NCI-H82 (cell line): ENCODE measurements at regions not wholly inside any gene's neighbourhood (a gene's known extent, or its start where the extent isn't known, plus 50 kb on each side); places are given as distances from the start of the nearest gene placed in this dataset.
"Not testable (repeated sequence)": the region's sequence is repeated elsewhere in the genome, so short reads cannot be mapped to it uniquely, and the experiment has no call there.

Experiments used
- DNase-seq: peaks from one replicate; lab custom pipeline; 2025; lab: John Stamatoyannopoulos, UW

- DNase-seq: no peak
Observed at GRCh38 chr6:168177103-168177891, 98.3 kb upstream of the FRMD1 start.

GRCh38 chr6:168171673-168172353, 92.8 kb upstream of the FRMD1 start:
- DNase-seq: no peak

DNA sequence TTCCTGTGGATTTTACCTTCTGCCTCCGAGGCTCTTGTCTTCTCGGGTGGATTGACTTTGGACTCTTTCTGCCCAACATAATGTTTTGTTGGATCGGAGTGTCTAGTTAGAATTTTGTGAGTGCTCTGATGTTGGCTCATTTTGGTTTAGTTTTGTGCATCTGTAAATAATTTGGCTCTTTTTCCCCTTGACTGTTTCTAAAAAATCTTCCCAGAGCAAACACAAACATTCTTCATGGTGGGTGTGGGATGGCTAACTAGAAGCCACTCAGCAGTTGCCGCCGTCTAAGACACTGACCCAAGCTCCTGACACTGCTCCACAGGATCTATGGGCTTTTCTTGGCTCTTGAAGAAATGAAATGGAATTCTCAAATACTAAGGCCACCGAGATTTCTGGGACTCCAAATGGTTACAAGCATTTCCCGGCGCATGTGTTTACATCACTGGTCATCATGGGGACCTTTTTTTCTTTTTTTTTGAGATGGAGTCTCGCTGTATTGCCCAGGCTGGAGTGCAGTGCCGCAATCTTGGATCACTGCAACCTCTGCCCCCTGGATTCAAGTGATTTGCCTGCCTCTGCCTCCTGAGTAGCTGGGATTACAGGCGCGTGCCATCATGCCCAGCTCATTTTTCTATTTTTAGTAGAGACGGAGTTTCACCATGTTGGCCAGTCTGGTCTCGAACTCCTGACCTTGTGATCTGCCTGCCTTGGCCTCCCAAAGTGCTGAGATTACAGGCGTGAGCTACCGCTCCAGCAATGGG, 92.0 kb upstream of the FRMD1 start:
- DNase-seq: no peak

DNA sequence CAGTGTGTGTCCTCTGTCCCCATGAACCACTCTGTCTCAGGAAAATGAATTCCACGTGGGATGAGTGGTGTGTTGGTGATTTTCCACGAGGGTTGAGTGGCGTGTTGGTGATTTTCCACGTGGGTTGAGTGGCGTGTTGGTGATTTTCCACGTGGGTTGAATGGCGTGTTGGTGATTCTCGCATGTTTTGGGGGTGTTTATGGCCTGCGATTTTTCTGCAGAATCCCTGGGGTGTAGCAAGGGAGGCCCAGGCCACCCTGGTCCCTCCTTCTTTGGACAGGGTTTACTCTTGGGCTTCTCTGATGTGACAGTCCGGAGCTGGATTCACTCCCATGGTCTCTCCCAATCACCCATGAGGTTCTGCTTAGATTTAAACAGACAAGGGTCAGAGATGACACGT, 90.6 kb upstream of the FRMD1 start:
- DNase-seq: no peak

GRCh38 chr6:168168936-168169335, 89.9 kb upstream of the FRMD1 start:
- DNase-seq: not testable (repeated sequence)

GRCh38 chr6:168168330-168168729, 89.3 kb upstream of the FRMD1 start:
- DNase-seq: not testable (repeated sequence)

DNA sequence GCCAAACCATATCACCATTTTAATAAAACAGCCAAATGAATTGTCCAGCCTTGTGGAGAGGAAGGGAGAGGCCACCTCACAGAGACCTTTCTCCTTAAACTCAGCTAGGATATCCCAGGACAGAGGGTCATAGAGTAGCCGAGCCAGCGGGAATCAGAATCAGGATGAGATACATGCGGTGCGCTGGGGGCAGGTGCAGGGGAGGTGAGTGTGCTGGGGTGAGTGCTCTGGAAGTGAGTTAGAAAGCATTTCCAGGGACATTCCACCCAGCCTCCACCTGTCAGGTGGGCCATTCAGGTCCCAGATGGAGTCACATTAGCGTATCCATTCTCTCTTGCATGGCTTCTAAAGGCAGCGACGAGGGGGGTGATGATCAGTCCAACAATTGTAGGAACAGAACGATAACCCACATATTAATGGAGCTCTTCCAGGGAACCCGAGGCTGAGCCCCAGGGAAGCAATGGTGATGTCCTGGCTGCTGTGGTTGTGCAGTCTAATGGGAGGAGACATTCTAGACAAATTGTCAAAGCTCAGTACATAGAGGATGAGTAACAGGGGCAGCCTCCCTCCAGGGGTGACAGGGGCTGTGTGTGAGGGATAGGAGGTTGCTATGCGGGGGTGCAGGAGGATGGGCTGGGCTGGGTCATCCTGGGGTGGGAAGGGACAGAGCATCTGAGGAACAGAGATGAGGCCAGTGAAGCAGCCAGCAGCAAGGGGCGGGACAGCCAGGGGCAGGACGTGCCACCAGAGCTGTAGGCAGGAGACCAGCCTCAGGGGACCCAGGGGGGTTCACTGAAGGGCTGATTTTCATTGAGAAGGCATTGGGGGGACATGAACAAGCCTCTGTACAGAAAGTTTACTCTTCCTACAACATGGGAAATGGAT, 88.7 kb upstream of the FRMD1 start:
- no peak for DNase-seq

DNA sequence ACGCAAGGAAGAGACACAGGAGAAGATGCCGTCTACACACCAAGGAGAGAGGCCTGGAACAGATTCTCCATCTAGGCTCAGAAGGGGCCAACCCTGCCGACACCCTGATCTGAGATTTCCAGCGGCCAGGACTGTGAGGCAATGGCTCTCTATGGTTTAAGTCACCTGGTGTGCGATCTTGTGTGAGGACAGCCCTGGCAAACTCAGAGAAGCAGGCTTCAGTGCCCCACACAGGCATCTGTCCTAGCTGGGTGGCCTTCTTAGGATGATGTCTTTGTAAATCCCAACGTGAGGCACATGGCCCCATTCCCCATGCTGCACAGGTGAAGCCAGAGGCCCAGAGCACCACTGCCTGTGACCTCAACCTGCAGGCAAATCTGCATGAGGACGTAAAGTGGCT, 87.6 kb upstream of the FRMD1 start:
- no peak for DNase-seq

- no peak for DNase-seq
Observed at GRCh38 chr6:168165891-168166290, 86.9 kb upstream of the FRMD1 start.

DNA sequence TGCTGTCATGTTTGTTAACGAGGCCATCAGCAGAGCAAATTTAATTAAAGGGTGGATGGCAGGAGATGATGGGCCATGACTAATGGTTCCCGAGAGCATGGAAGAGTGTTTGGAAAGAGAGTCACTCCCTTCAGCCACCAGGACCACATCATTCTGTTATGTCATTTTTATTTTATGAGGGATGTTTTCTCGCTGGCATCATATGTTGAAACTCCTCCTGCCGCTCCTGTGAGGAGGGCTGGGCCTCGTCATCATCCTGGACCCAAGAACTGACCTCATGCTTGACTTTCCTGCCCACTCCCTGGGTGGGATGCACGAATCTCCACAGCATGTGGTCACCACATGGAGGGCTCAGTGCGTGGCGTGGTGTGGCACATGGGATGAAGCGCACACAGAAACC, 86.4 kb upstream of the FRMD1 start:
- DNase-seq: no peak

DNA sequence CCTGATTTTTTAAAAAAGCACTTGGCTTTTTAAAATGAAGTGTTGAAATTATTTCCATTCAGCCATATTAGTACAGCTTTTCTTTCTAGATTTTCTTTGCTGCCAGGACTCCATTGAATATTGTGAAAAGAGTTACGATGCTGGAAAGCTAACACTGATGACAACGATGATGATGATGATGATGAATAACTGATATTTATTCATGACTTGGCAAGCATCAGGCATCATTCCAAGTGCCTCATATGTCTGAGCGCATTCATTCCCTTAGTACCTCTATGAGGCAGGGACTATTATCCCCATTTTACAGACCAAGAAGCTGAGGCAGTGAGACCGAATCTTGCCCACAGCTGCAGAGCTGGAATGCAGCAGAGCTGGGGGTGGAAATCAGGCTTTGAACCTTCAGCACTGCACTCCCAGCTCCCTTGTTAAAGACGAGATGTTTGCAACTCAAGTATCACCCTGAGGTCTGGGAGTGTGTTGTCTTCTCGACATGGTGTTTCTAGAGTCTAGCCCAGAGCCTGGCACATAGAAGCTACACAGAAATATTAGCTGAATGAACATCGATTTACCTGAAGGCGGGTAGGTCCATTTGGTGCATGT, 85.5 kb upstream of the FRMD1 start:
- DNase-seq: no peak

- DNase-seq: no peak
Observed at GRCh38 chr6:168163096-168163731, 84.2 kb upstream of the FRMD1 start.

- DNase-seq: no peak
Observed at GRCh38 chr6:168162366-168162765, 83.4 kb upstream of the FRMD1 start.

DNA sequence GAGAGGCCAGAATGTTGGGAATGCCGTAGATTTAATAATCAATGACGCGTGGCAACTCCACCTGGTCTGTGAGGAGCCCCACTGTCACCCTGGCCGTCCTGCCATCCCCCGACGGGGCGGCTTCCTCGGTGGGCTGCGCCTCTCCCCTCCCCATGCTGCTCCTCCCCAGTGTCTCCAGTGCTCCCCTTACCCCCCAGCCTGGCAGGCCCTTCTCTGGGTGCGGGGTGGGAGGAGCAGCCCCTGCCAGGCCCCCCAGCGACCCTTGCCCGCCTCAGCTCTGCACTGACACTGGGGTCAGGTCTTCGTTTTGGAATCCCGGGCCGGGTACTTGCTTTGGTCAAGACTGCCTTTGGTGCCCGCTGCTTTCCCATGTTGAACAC, 82.3 kb upstream of the FRMD1 start:
- no peak for DNase-seq

- DNase-seq: no peak
Observed at GRCh38 chr6:168160506-168161370, 81.7 kb upstream of the FRMD1 start.

GRCh38 chr6:168159506-168159905, 80.5 kb upstream of the FRMD1 start:
- DNase-seq: no peak

DNA sequence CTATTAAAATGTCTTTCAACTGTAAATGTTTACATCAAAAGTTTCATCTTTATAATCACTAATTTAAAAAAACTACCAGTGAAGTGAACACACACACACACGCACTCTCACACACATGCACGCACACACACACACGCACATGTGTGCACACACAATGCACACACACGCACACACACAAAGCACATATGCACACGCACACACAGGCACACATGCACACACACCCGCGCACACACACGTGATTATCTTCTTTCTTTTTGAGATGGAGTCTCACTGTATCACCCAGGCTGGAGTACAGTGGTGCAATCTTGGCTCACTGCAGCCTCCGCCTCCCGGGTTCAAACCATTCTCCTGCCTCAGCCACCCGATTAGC, 80.0 kb upstream of the FRMD1 start:
- no peak for DNase-seq

- no peak for DNase-seq
Observed at GRCh38 chr6:168158213-168158979, 79.4 kb upstream of the FRMD1 start.
